ENCODE measurements at regions not wholly inside any gene's neighbourhood (a gene's known extent, or its start where the extent isn't known, plus 50 kb on each side); places are given as distances from the start of the nearest gene placed in this dataset.
"Not testable (repeated sequence)": the region's sequence is repeated elsewhere in the genome, so short reads cannot be mapped to it uniquely, and the experiment has no call there.

DNA sequence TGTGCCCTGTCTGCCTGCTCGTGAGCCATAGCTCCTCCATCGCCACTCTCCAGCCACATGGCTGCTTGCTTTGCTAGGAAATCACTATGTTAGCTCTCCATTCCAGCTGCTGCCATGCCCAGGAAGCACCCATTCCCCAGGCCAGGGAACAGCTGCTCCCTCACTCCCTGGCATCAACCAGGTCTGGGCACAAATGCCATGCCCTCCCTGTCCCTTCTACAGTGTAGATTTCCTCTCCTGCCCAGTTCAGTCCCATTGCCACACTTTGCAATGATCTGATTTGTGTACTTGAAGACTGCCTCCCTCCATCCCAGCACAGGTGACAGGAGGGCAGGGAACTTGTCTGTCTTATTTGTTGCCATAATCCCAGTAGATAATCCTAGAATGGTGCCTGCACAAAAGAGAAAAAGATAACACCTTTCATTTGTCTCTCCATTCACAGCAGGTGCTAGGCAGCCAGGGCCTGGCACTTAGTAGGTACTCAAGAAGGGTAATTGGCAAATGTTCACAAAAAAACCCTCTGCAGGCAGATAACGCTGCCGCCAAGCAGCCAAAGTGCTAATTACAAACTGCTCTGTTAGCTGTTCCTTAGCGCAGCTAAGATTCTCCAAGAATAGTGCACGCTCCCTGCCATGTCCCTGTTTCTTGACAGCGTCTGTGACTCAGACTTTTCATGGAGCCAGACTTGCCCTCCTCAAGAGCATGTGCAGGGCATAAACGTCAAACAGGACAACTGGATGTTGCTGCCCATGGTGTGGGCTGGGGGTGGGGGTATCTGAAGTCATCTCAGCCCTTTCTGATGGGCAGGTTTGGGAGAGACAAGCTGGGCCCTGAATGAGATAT is 69.1 kb downstream of the ARL6IP4 start:
- DNase-seq: no peak
- no peak overlapping the region for H3K4me3 Mint-ChIP-seq
- peak overlapping the region; percentile 72 for H3K27ac Mint-ChIP-seq
- no peaks in the 10 kb centered on the region for H3K9me3 ChIP-seq (ENCODE audit: control insufficient read depth, low read length, poor library complexity, severe bottlenecking)
- no peak for ATAC-seq
- H3K36me3 Mint-ChIP-seq (ENCODE audit: low read depth): peaks cover 4% of the 10 kb centered on the region
- no peaks in the 10 kb centered on the region for H3K27me3 Mint-ChIP-seq
- peaks cover 17% of the 10 kb centered on the region for H3K4me1 Mint-ChIP-seq

DNA sequence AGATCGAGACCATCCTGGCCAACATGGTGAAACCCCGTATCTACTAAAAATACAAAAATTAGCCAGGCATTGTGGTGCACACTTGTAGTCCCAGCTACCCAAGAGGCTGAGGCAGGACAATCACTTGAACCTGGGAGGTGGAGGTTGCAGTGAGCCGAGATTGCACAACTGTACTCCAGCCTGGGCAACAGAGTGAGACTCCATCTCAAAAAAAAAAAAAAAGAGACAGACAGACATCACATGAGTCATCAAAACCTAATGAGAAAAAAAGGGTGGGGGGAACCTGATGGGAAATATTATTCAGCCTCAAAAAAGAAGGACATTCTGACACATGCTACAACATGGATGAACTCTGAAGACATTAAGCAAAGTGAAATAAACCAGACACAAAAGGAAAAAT is 67.4 kb downstream of the ARL6IP4 start:
- not testable (repeated sequence) for DNase-seq; H3K4me3 Mint-ChIP-seq; H3K9me3 ChIP-seq (ENCODE audit: control insufficient read depth, low read length, poor library complexity, severe bottlenecking); H3K27ac Mint-ChIP-seq; ATAC-seq; H3K36me3 Mint-ChIP-seq (ENCODE audit: low read depth); H3K27me3 Mint-ChIP-seq
- H3K4me1 Mint-ChIP-seq: peaks cover 27% of the 10 kb centered on the region

DNA sequence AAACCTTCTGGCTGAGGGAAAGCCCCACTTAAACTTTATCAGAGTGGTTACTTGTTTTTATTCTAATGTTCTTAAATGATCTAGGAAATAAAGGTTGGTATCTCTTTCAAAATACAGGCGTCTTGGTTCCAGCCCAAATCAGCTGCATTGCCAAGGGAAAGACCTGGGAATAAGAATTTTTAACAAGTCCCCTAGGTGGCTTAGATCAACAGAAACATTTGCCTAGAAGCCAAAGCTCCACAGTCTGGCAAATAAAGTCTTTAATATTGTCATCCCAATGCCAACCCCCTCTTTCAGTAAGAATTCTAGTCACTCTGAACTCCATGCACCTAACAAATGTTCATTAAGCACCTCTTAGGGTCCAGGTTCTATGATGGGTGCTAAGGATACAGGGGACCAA is 66.8 kb downstream of the ARL6IP4 start:
- ATAC-seq (no peak), DNase-seq (no peak)
- H3K36me3 Mint-ChIP-seq (ENCODE audit: low read depth): peaks cover 4% of the 10 kb centered on the region
- no peaks in the 10 kb centered on the region for H3K27me3 Mint-ChIP-seq
- H3K9me3 ChIP-seq (ENCODE audit: control insufficient read depth, low read length, poor library complexity, severe bottlenecking): no peaks in the 10 kb centered on the region
- no peak overlapping the region for H3K27ac Mint-ChIP-seq
- H3K4me3 Mint-ChIP-seq: no peak overlapping the region
- peaks cover 27% of the 10 kb centered on the region for H3K4me1 Mint-ChIP-seq

DNA sequence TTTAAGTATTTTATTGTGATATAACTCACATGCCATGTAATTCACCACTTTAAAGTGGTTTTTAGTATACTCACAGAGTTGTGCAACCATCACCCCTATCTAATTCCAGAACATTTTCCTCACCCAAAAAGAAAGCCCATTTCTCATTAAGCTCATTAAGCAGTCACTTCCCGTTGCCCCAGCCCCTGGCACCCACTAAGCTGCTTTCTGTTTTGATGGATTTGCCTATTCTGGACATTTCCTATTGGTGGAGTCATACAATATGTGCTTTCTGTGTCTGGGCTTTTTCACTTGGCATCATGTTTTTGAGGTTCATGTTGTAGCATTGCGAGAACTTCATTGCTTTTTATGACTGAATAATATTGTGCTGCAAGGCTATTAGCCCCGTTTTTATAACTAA is 66.0 kb downstream of the ARL6IP4 start:
- Mint-ChIP-seq H3K27me3 (no peaks in the 10 kb centered on the region), H3K4me3 (no peak overlapping the region), H3K4me1 (peaks cover 26% of the 10 kb centered on the region), H3K27ac (no peak overlapping the region), H3K36me3 (ENCODE audit: low read depth) (peaks cover 4% of the 10 kb centered on the region)
- no peaks in the 10 kb centered on the region for H3K9me3 ChIP-seq (ENCODE audit: control insufficient read depth, low read length, poor library complexity, severe bottlenecking)
- ATAC-seq (no peak), DNase-seq (no peak)

- H3K9me3 ChIP-seq (ENCODE audit: control insufficient read depth, low read length, poor library complexity, severe bottlenecking): no peaks in the 10 kb centered on the region
- Mint-ChIP-seq H3K27ac (no peak overlapping the region), H3K4me3 (no peak overlapping the region), H3K36me3 (ENCODE audit: low read depth) (peaks cover 4% of the 10 kb centered on the region), H3K4me1 (peaks cover 23% of the 10 kb centered on the region), H3K27me3 (no peaks in the 10 kb centered on the region)
- ATAC-seq (no peak), DNase-seq (no peak)
These were observed 65.2 kb downstream of the ARL6IP4 start for GRCh38 chr12:123045678-123046077.

DNA sequence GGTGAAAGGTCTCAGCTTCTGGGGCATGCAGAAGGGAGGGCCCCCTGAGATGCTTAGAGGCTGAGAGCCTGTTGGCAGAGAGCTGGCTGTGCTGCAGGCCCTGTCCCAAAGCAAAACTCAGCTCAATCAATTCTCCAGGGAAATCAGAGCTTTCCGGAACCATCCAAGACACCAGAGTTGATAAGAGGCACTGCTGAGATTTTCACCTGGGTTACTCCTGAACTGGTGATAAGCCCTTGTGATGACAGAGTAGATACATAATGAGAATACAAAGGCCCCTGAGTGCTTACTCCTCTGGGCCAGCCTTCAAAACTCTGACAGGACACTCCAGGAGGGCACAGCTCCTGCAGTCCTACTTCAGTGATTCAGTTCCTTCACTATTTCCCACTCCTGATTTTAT is 63.9 kb downstream of the ARL6IP4 start:
- peaks cover 4% of the 10 kb centered on the region for H3K36me3 Mint-ChIP-seq (ENCODE audit: low read depth)
- H3K4me1 Mint-ChIP-seq: peaks cover 21% of the 10 kb centered on the region
- H3K4me3 Mint-ChIP-seq: no peak overlapping the region

GRCh38 chr12:123043536-123044001 is 63.1 kb downstream of the ARL6IP4 start:
- H3K27ac Mint-ChIP-seq: no peak overlapping the region
- H3K4me3 Mint-ChIP-seq: peak overlapping the region; percentile 31
- peaks cover 19% of the 10 kb centered on the region for H3K4me1 Mint-ChIP-seq
- peaks cover 4% of the 10 kb centered on the region for H3K36me3 Mint-ChIP-seq (ENCODE audit: low read depth)
- DNase-seq (peak; percentile 14 to 41 (median 32)), ATAC-seq (peak; percentile 95)
- no peaks in the 10 kb centered on the region for H3K27me3 Mint-ChIP-seq
- H3K9me3 ChIP-seq (ENCODE audit: control insufficient read depth, low read length, poor library complexity, severe bottlenecking): no peaks in the 10 kb centered on the region

More for the DNA sequence above, 63.9 kb downstream of the ARL6IP4 start:
- DNase-seq (no peak), ATAC-seq (no peak)
- Mint-ChIP-seq H3K27me3 (no peaks in the 10 kb centered on the region), H3K27ac (peak overlapping the region; percentile 79)
- no peaks in the 10 kb centered on the region for H3K9me3 ChIP-seq (ENCODE audit: control insufficient read depth, low read length, poor library complexity, severe bottlenecking)

DNA sequence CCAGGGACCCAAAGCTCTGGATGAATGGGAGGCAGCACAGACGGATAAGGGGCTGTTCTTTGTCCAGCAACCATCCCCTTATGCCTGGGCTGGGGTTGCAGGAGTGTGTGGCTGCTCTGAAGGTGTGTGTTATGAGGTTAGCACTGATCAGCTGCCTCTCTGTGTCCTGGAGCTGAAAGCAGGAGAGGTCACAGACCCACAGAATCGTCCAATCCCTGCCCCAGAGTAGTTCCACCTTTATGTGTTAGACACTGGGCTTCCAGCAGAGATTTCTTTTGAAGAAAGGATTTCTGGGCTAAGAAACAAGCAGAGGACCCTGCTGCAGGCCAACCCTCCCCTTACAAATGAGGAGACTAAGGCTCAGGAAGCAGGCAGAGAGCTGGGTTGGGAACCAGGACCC is 62.4 kb downstream of the ARL6IP4 start:
- Mint-ChIP-seq H3K4me3 (no peak overlapping the region), H3K36me3 (ENCODE audit: low read depth) (peaks cover 4% of the 10 kb centered on the region), H3K4me1 (peaks cover 18% of the 10 kb centered on the region), H3K27me3 (no peaks in the 10 kb centered on the region), H3K27ac (peak overlapping the region; percentile 62)
- DNase-seq (no peak), ATAC-seq (no peak)
- H3K9me3 ChIP-seq (ENCODE audit: control insufficient read depth, low read length, poor library complexity, severe bottlenecking): no peaks in the 10 kb centered on the region

DNA sequence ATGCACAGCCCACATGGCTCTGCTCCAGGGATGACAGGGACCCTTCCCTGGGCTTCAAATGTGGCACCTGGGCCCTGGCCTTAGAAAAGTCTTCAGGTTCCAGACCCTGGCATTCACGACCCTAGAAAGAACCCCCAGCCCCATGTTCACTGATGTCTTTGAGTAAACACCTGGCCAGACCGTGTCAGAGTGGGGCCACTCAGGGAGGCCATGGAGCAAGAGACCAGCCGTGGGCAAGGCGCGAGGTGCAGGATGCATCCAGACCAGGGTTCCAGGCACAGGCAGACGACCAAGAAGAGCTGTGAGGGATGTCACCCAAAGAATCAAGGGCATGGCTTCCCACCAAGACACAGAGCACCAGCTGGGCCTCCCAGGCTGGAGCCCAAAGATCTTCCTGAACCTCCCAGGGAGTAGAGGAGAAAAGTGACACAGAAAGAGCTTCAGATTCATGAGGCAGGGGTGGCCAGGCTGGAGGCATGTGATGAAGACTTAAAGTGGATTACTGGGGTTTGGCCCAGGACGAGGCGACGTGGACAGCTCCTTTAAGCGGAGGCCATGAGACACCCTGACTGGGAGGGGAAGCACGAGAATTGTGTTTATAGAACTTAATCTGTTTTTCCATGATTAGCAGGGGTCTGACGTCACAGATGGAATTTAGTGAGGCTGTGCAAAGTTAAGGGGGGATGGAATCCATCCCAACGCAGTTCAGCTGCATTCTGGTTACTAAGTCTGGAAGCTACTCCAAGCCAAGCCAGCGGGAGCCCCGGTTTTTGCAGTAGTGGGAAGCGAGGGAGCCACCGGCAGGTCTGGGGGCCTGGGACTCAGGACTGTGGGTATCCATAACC is 61.6 kb downstream of the ARL6IP4 start:
- Mint-ChIP-seq H3K36me3 (ENCODE audit: low read depth) (peaks cover 4% of the 10 kb centered on the region), H3K27ac (peak overlapping the region; percentile 62), H3K27me3 (no peaks in the 10 kb centered on the region), H3K4me1 (peaks cover 18% of the 10 kb centered on the region), H3K4me3 (no peak overlapping the region)
- ATAC-seq (no peak), DNase-seq (no peak)
- no peaks in the 10 kb centered on the region for H3K9me3 ChIP-seq (ENCODE audit: control insufficient read depth, low read length, poor library complexity, severe bottlenecking)

- Mint-ChIP-seq H3K4me3 (no peak overlapping the region), H3K27me3 (no peaks in the 10 kb centered on the region), H3K36me3 (ENCODE audit: low read depth) (peaks cover 4% of the 10 kb centered on the region), H3K4me1 (peaks cover 18% of the 10 kb centered on the region), H3K27ac (no peak overlapping the region)
- H3K9me3 ChIP-seq (ENCODE audit: control insufficient read depth, low read length, poor library complexity, severe bottlenecking): no peaks in the 10 kb centered on the region
- no peak for ATAC-seq
- DNase-seq: no peak
These were observed 60.6 kb downstream of the ARL6IP4 start for GRCh38 chr12:123041042-123041531.

DNA sequence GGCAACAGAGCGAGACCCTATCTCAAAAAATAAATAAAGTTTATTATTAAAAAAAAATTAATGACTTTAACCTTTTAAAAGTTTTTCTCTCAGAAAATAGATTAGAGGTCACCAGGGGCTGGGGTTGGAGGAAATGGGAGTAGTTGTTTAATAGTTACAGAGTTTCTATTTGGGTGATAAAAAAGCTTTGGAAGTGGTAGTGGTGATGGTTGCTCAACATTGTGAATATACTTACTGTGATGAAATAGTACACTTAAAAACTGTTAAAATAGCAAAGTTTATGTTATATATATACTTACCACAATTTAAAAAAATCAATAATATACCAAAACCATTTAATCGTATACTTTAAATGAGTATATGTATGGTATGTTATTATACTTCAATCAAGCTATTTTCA is 59.6 kb downstream of the ARL6IP4 start:
- Mint-ChIP-seq H3K4me3 (no peak overlapping the region), H3K36me3 (ENCODE audit: low read depth) (peaks cover 3% of the 10 kb centered on the region), H3K27ac (no peak overlapping the region), H3K4me1 (peaks cover 17% of the 10 kb centered on the region), H3K27me3 (no peaks in the 10 kb centered on the region)
- no peaks in the 10 kb centered on the region for H3K9me3 ChIP-seq (ENCODE audit: control insufficient read depth, low read length, poor library complexity, severe bottlenecking)
- ATAC-seq: no peak
- DNase-seq: no peak

DNA sequence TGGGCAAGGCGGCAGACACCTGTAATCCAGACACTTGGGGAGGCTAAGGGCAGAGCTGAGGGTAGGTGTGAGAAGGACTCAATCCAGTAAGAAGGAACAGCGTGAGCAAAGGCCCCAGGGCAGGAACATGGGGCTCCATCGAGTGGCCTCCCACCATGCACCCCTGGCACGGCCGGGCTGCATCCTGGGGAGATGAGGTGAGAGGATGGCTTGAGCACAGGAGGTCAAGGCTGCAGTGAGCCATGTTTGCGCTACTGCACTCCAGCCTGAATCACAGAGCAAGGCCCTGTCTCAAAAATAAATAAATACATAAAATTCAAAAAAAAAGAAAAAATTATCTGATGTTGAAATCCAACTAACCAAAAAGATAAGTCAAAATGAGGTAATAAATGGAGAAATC is 58.5 kb downstream of the ARL6IP4 start:
- no peak overlapping the region for H3K4me3 Mint-ChIP-seq
- no peak for DNase-seq
- peaks cover 10% of the 10 kb centered on the region for H3K4me1 Mint-ChIP-seq
- no peaks in the 10 kb centered on the region for H3K27me3 Mint-ChIP-seq
- H3K9me3 ChIP-seq (ENCODE audit: control insufficient read depth, low read length, poor library complexity, severe bottlenecking): no peaks in the 10 kb centered on the region
- no peak for ATAC-seq
- no peaks in the 10 kb centered on the region for H3K36me3 Mint-ChIP-seq (ENCODE audit: low read depth)
- no peak overlapping the region for H3K27ac Mint-ChIP-seq

DNA sequence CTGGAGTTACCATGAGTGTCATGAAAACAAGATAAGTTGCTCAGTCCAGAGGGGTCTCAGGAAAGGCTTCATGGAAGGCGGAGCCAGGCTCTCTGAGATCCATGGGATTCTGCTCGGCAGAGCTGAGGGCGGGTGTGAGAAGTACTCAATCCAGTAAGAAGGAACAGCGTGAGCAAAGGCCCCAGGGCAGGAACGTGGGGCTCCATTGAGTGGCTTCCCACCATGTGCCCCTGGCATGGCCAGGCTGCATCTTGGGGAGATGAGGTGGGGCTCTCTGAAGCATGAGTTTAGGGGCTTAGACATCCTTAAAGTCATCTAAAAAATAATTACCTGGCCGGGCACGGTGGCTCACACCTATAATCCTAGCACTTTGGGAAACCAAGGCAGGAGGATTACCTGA is 58.0 kb downstream of the ARL6IP4 start:
- DNase-seq: no peak
- H3K27ac Mint-ChIP-seq: no peak overlapping the region
- H3K27me3 Mint-ChIP-seq: no peaks in the 10 kb centered on the region

More for the DNA sequence above, 58.0 kb downstream of the ARL6IP4 start:
- H3K36me3 Mint-ChIP-seq (ENCODE audit: low read depth): no peaks in the 10 kb centered on the region
- peaks cover 11% of the 10 kb centered on the region for H3K4me1 Mint-ChIP-seq
- no peak overlapping the region for H3K4me3 Mint-ChIP-seq
- ATAC-seq: no peak
- no peaks in the 10 kb centered on the region for H3K9me3 ChIP-seq (ENCODE audit: control insufficient read depth, low read length, poor library complexity, severe bottlenecking)

Data from T-helper 17 cell (primary cell).